Esophagus muscularis mucosa (tissue), 4 donors: ENCODE measurements at regions not wholly inside any gene's neighbourhood (a gene's known extent, or its start where the extent isn't known, plus 50 kb on each side); places are given as distances from the start of the nearest gene placed in this dataset.

Experiments used
- CTCF ChIP-seq, 3 experiments: fragments of 200-600 bp in 2 of 3; fragments of 450-650 bp in 1 of 3; sonication (generic) in 2 of 3; IDR thresholded peaks; one replicate each; pipeline ENCODE4 v1.5.1; 2017 to 2019; ENCODE audit warnings: antibody characterized with exemption in 3 of 3, mild to moderate bottlenecking in 2 of 3, moderate library complexity in 1 of 3
- EP300 ChIP-seq: sonication (generic); formaldehyde crosslinking; IDR thresholded peaks from one replicate; pipeline ENCODE4 v1.6.1; 2017; ENCODE audit warnings: antibody characterized with exemption
- POLR2A ChIP-seq: fragments of 450-650 bp; IDR thresholded peaks from one replicate; pipeline ENCODE4 v1.6.1; 2017; ENCODE audit warnings: antibody characterized with exemption, moderate library complexity, mild to moderate bottlenecking, low read depth
- POLR2AphosphoS5 ChIP-seq, 2 donors: sonication (generic); formaldehyde crosslinking; IDR thresholded peaks; one replicate each; pipeline ENCODE4 v1.6.1; 2017; ENCODE audit warnings: antibody characterized with exemption in 2 of 2

- no peak for TF ChIP-seq POLR2A
- TF ChIP-seq POLR2AphosphoS5 (IDR thresholded peaks at IDR 0.05): no peak
- TF ChIP-seq CTCF (IDR thresholded peaks at IDR 0.05): no peak
- TF ChIP-seq EP300: no peak
Observed at GRCh38 chr14:76657846-76658245, 103.4 kb upstream of the VASH1 start.
